ENCODE measurements at regions not wholly inside any gene's neighbourhood (a gene's known extent, or its start where the extent isn't known, plus 50 kb on each side); places are given as distances from the start of the nearest gene placed in this dataset.

- Histone ChIP-seq H3K27ac (ENCODE audit: low read depth, low read length) (no peak overlapping the region), H3K4me1 (ENCODE audit: control insufficient read depth in 3 of 3, insufficient read depth in 3 of 3, low read length in 3 of 3) (no peaks in the 10 kb centered on the region), H3K36me3 (ENCODE audit: control insufficient read depth in 3 of 3, insufficient read depth in 3 of 3, low read length in 3 of 3) (no peaks in the 10 kb centered on the region), H3K4me3 (ENCODE audit: low read length in 3 of 3) (no peak overlapping the region), H3K9me3 (ENCODE audit: control insufficient read depth in 3 of 3, low read length in 3 of 3) (no peaks in the 10 kb centered on the region), H3K27me3 (ENCODE audit: control insufficient read depth in 3 of 3, insufficient read depth in 3 of 3, low read length in 3 of 3) (no peaks in the 10 kb centered on the region), H3K9ac (ENCODE audit: low read depth in 1 of 3, low read length in 3 of 3) (no peak overlapping the region)
Observed at GRCh38 chr6:93083337-93084230, 335.8 kb downstream of the EPHA7 start.

DNA sequence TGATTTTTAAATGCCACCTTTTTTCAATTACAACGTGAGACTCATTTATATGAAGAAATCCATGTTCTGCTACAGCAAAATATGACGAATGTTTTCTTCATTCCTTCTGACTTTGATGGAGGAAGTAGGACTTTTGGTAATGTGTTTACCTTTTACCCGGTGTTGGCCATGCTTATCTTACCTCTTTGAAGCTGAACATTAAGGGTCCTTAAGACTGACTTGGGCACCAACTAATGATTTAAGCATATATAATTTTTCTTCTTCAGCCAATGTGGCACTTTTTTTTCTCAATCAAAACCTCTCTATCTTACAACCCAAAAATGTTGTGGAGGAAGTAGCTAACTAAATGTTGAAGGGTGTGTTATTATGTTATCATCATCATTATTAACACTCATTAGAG lies 337.5 kb downstream of the EPHA7 start:
- Histone ChIP-seq H3K4me1 (ENCODE audit: control insufficient read depth in 3 of 3, insufficient read depth in 3 of 3, low read length in 3 of 3) (no peaks in the 10 kb centered on the region), H3K27me3 (ENCODE audit: control insufficient read depth in 3 of 3, insufficient read depth in 3 of 3, low read length in 3 of 3) (no peaks in the 10 kb centered on the region), H3K27ac (ENCODE audit: low read depth, low read length) (no peak overlapping the region), H3K9me3 (ENCODE audit: control insufficient read depth in 3 of 3, low read length in 3 of 3) (no peaks in the 10 kb centered on the region), H3K4me3 (ENCODE audit: low read length in 3 of 3) (no peak overlapping the region), H3K9ac (ENCODE audit: low read depth in 1 of 3, low read length in 3 of 3) (no peak overlapping the region), H3K36me3 (ENCODE audit: control insufficient read depth in 3 of 3, insufficient read depth in 3 of 3, low read length in 3 of 3) (no peaks in the 10 kb centered on the region)

GRCh38 chr6:93079061-93079460 lies 340.3 kb downstream of the EPHA7 start:
- Histone ChIP-seq H3K36me3 (ENCODE audit: control insufficient read depth in 3 of 3, insufficient read depth in 3 of 3, low read length in 3 of 3) (no peaks in the 10 kb centered on the region), H3K9me3 (ENCODE audit: control insufficient read depth in 3 of 3, low read length in 3 of 3) (no peaks in the 10 kb centered on the region), H3K27me3 (ENCODE audit: control insufficient read depth in 3 of 3, insufficient read depth in 3 of 3, low read length in 3 of 3) (no peaks in the 10 kb centered on the region), H3K9ac (ENCODE audit: low read depth in 1 of 3, low read length in 3 of 3) (no peak overlapping the region), H3K4me3 (ENCODE audit: low read length in 3 of 3) (no peak overlapping the region), H3K4me1 (ENCODE audit: control insufficient read depth in 3 of 3, insufficient read depth in 3 of 3, low read length in 3 of 3) (no peaks in the 10 kb centered on the region), H3K27ac (ENCODE audit: low read depth, low read length) (no peak overlapping the region)

DNA sequence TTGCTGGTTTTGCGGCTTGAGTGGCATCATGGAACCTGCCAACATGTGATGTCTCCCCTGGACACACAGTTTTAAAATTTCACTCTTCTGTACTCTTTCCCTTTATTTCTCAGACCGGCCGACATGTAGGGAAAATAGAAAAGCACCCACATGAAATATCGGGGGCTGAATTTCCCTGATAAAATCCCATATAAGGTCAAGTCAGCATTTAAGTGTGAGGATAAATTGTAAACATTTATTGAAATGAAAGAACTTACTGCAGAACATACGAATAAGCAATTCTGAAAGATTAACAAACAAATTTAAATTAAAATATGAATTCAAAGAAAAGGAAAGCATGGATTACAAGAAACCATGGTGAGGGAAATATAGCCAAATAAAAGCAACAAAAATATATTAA lies 345.5 kb downstream of the EPHA7 start:
- Histone ChIP-seq H3K9me3 (ENCODE audit: control insufficient read depth in 3 of 3, low read length in 3 of 3) (no peaks in the 10 kb centered on the region), H3K27me3 (ENCODE audit: control insufficient read depth in 3 of 3, insufficient read depth in 3 of 3, low read length in 3 of 3) (no peaks in the 10 kb centered on the region), H3K4me3 (ENCODE audit: low read length in 3 of 3) (no peak overlapping the region), H3K27ac (ENCODE audit: low read depth, low read length) (no peak overlapping the region), H3K36me3 (ENCODE audit: control insufficient read depth in 3 of 3, insufficient read depth in 3 of 3, low read length in 3 of 3) (no peaks in the 10 kb centered on the region), H3K4me1 (ENCODE audit: control insufficient read depth in 3 of 3, insufficient read depth in 3 of 3, low read length in 3 of 3) (no peaks in the 10 kb centered on the region), H3K9ac (ENCODE audit: low read depth in 1 of 3, low read length in 3 of 3) (no peak overlapping the region)

- Histone ChIP-seq H3K9ac (ENCODE audit: low read depth in 1 of 3, low read length in 3 of 3) (no peak overlapping the region), H3K9me3 (ENCODE audit: control insufficient read depth in 3 of 3, low read length in 3 of 3) (no peaks in the 10 kb centered on the region), H3K27ac (ENCODE audit: low read depth, low read length) (no peak overlapping the region), H3K36me3 (ENCODE audit: control insufficient read depth in 3 of 3, insufficient read depth in 3 of 3, low read length in 3 of 3) (no peaks in the 10 kb centered on the region), H3K27me3 (ENCODE audit: control insufficient read depth in 3 of 3, insufficient read depth in 3 of 3, low read length in 3 of 3) (no peaks in the 10 kb centered on the region), H3K4me1 (ENCODE audit: control insufficient read depth in 3 of 3, insufficient read depth in 3 of 3, low read length in 3 of 3) (no peaks in the 10 kb centered on the region), H3K4me3 (ENCODE audit: low read length in 3 of 3) (no peak overlapping the region)
Observed at GRCh38 chr6:93069856-93070255, 349.5 kb downstream of the EPHA7 start.

GRCh38 chr6:93059911-93060310 lies 359.4 kb downstream of the EPHA7 start:
- Histone ChIP-seq H3K9me3 (ENCODE audit: control insufficient read depth in 3 of 3, low read length in 3 of 3) (no peaks in the 10 kb centered on the region), H3K36me3 (ENCODE audit: control insufficient read depth in 3 of 3, insufficient read depth in 3 of 3, low read length in 3 of 3) (no peaks in the 10 kb centered on the region), H3K4me3 (ENCODE audit: low read length in 3 of 3) (no peak overlapping the region), H3K9ac (ENCODE audit: low read depth in 1 of 3, low read length in 3 of 3) (no peak overlapping the region), H3K27ac (ENCODE audit: low read depth, low read length) (no peak overlapping the region), H3K27me3 (ENCODE audit: control insufficient read depth in 3 of 3, insufficient read depth in 3 of 3, low read length in 3 of 3) (no peaks in the 10 kb centered on the region), H3K4me1 (ENCODE audit: control insufficient read depth in 3 of 3, insufficient read depth in 3 of 3, low read length in 3 of 3) (no peaks in the 10 kb centered on the region)

DNA sequence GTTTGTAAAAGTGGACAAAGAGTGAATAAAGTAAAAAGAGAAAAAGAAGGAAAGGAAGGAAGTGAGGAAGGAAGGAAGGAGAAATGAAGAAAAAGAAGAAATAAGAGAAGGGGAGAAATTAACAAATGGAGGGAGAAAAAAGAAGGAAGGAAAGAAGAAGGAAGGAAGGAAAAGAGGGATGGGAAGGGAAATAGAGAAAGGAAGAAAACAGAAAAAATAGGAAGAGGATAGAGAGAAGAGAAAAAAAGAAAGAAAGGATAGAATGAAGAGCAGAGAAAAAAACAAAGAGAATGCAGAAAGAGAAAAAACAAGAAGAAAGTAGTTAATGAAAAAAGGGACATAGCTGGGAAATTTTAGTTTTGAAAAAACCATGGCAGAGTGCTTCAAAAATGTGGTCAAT lies 361.8 kb downstream of the EPHA7 start:
- Histone ChIP-seq H3K27ac (ENCODE audit: low read depth, low read length) (no peak overlapping the region), H3K9me3 (ENCODE audit: control insufficient read depth in 3 of 3, low read length in 3 of 3) (no peaks in the 10 kb centered on the region), H3K27me3 (ENCODE audit: control insufficient read depth in 3 of 3, insufficient read depth in 3 of 3, low read length in 3 of 3) (no peaks in the 10 kb centered on the region), H3K9ac (ENCODE audit: low read depth in 1 of 3, low read length in 3 of 3) (no peak overlapping the region), H3K36me3 (ENCODE audit: control insufficient read depth in 3 of 3, insufficient read depth in 3 of 3, low read length in 3 of 3) (no peaks in the 10 kb centered on the region), H3K4me1 (ENCODE audit: control insufficient read depth in 3 of 3, insufficient read depth in 3 of 3, low read length in 3 of 3) (no peaks in the 10 kb centered on the region), H3K4me3 (ENCODE audit: low read length in 3 of 3) (no peak overlapping the region)

DNA sequence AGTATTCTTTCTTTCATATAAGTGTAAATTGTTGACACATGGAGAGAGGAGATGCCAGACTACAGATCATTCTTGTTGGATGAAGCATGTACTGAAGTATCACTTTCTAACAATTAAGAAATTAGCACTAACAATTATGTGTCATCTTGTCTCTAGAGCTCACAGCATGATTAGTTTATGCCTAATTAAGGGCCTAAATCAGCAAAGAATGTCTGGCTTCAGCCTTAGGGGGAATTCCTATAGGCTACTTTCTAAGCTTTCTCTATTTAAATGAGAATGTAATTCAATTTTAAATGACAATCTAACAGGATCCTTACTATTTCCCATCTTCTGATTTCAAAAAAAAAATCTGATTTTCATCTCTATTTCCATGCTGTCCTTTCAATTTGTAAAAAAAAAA lies 371.0 kb downstream of the EPHA7 start:
- no peak overlapping the region for H3K4me3 ChIP-seq (ENCODE audit: low read length in 3 of 3)
- H3K36me3 ChIP-seq (ENCODE audit: control insufficient read depth in 3 of 3, insufficient read depth in 3 of 3, low read length in 3 of 3), result no peaks in the 10 kb centered on the region
- H3K9ac ChIP-seq (ENCODE audit: low read depth in 1 of 3, low read length in 3 of 3), result no peak overlapping the region
- no peaks in the 10 kb centered on the region for H3K9me3 ChIP-seq (ENCODE audit: control insufficient read depth in 3 of 3, low read length in 3 of 3)
- H3K27me3 ChIP-seq (ENCODE audit: control insufficient read depth in 3 of 3, insufficient read depth in 3 of 3, low read length in 3 of 3), result no peaks in the 10 kb centered on the region
- H3K4me1 ChIP-seq (ENCODE audit: control insufficient read depth in 3 of 3, insufficient read depth in 3 of 3, low read length in 3 of 3), result no peaks in the 10 kb centered on the region
- no peak overlapping the region for H3K27ac ChIP-seq (ENCODE audit: low read depth, low read length)

GRCh38 chr6:93047033-93047432 lies 372.3 kb downstream of the EPHA7 start:
- no peaks in the 10 kb centered on the region for H3K9me3 ChIP-seq (ENCODE audit: control insufficient read depth in 3 of 3, low read length in 3 of 3)
- no peaks in the 10 kb centered on the region for H3K36me3 ChIP-seq (ENCODE audit: control insufficient read depth in 3 of 3, insufficient read depth in 3 of 3, low read length in 3 of 3)
- no peak overlapping the region for H3K27ac ChIP-seq (ENCODE audit: low read depth, low read length)
- H3K27me3 ChIP-seq (ENCODE audit: control insufficient read depth in 3 of 3, insufficient read depth in 3 of 3, low read length in 3 of 3), result no peaks in the 10 kb centered on the region
- H3K4me1 ChIP-seq (ENCODE audit: control insufficient read depth in 3 of 3, insufficient read depth in 3 of 3, low read length in 3 of 3), result no peaks in the 10 kb centered on the region
- H3K9ac ChIP-seq (ENCODE audit: low read depth in 1 of 3, low read length in 3 of 3), result no peak overlapping the region
- no peak overlapping the region for H3K4me3 ChIP-seq (ENCODE audit: low read length in 3 of 3)

- Histone ChIP-seq H3K9me3 (ENCODE audit: control insufficient read depth in 3 of 3, low read length in 3 of 3) (no peaks in the 10 kb centered on the region), H3K27ac (ENCODE audit: low read depth, low read length) (no peak overlapping the region), H3K27me3 (ENCODE audit: control insufficient read depth in 3 of 3, insufficient read depth in 3 of 3, low read length in 3 of 3) (no peaks in the 10 kb centered on the region), H3K4me3 (ENCODE audit: low read length in 3 of 3) (no peak overlapping the region), H3K4me1 (ENCODE audit: control insufficient read depth in 3 of 3, insufficient read depth in 3 of 3, low read length in 3 of 3) (no peaks in the 10 kb centered on the region), H3K36me3 (ENCODE audit: control insufficient read depth in 3 of 3, insufficient read depth in 3 of 3, low read length in 3 of 3) (no peaks in the 10 kb centered on the region), H3K9ac (ENCODE audit: low read depth in 1 of 3, low read length in 3 of 3) (no peak overlapping the region)
Observed at GRCh38 chr6:93045156-93045555, 374.2 kb downstream of the EPHA7 start.

All from skeletal muscle tissue (tissue), 3 donors.